ENCODE measurements at regions not wholly inside any gene's neighbourhood (a gene's known extent, or its start where the extent isn't known, plus 50 kb on each side); places are given as distances from the start of the nearest gene placed in this dataset.

DNA sequence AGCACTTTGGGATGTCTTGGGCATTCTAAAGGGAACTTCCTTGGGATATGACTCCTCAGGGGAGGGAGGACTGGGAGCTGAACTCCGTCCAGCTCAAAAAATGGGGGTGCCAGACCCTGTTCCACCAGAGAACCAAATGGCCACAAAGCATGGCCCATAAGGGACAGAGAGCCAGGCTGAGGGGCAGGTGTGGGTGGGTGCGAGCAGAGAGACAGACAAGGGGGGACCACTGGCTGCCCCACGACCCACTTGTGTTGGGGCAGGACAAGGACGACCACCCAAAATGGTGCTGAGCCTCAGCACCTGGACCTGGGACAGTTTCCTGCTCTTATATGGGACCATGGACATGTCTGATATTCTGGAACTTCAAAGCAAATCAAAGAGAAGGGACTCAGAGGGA is 148.2 kb upstream of the MLN start:
- no peak for DNase-seq (ENCODE audit: low read depth in 2 of 2, low spot score in 1 of 2)

GRCh38 chr6:33950891-33951889 is 147.4 kb upstream of the MLN start:
- no peak for DNase-seq (ENCODE audit: low read depth in 2 of 2, low spot score in 1 of 2)

GRCh38 chr6:33950472-33950881 is 146.7 kb upstream of the MLN start:
- no peak for DNase-seq (ENCODE audit: low read depth in 2 of 2, low spot score in 1 of 2)

DNA sequence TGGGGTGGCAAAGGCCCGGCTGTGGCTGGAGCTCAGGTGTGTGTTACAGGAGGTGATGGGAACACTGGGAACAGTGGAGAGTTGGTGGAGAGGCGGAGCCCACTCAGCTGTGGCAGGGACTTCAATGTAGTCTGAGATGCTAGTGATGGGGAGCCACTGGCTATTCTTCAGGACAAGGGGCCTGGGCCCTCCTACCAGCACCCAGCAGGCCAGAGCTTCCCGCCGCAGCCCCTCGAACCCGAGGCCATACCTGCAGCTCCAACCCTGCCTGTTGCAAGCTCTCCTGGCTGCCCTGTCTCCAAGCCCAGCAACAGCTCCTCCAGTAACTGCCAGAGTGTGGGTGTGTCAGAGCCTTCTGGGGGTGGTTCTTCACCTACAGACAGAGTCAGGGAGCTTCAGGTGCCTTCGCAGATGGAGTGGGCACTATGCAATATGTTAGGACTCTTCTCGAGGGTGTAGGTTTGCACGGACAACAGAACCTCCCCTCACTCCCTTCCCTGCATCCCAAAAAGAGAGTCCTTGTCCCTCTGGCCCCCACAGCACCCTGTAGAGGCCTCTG is 146.2 kb upstream of the MLN start:
- no peak for DNase-seq (ENCODE audit: low read depth in 2 of 2, low spot score in 1 of 2)

- DNase-seq (ENCODE audit: low read depth in 2 of 2, low spot score in 1 of 2): no peak
Observed at GRCh38 chr6:33949111-33949510, 145.3 kb upstream of the MLN start.

- no peak for DNase-seq (ENCODE audit: low read depth in 2 of 2, low spot score in 1 of 2)
Observed at GRCh38 chr6:33947916-33948594, 144.3 kb upstream of the MLN start.

DNA sequence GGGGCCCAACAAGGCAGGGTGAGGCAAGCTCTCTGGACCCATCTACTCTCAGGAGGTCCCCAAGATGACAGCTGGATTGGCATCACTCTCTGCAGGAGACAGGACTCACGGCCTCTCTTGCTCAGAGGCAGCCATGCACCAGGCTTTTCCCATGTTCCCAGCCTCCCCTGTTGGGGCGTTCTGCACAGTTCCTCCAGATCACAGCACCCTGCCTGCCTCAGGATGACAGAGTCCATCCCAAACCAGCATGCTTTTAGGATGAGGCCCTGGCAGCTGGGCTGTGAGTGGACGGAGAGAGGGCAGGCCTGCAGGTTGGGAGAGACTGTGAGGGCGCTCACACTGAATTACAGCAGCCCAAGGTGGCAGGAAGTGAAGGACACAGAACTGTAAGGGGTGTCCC is 143.2 kb upstream of the MLN start:
- DNase-seq (ENCODE audit: low read depth in 2 of 2, low spot score in 1 of 2): no peak

GRCh38 chr6:33945931-33946330 is 142.1 kb upstream of the MLN start:
- no peak for DNase-seq (ENCODE audit: low read depth in 2 of 2, low spot score in 1 of 2)

DNA sequence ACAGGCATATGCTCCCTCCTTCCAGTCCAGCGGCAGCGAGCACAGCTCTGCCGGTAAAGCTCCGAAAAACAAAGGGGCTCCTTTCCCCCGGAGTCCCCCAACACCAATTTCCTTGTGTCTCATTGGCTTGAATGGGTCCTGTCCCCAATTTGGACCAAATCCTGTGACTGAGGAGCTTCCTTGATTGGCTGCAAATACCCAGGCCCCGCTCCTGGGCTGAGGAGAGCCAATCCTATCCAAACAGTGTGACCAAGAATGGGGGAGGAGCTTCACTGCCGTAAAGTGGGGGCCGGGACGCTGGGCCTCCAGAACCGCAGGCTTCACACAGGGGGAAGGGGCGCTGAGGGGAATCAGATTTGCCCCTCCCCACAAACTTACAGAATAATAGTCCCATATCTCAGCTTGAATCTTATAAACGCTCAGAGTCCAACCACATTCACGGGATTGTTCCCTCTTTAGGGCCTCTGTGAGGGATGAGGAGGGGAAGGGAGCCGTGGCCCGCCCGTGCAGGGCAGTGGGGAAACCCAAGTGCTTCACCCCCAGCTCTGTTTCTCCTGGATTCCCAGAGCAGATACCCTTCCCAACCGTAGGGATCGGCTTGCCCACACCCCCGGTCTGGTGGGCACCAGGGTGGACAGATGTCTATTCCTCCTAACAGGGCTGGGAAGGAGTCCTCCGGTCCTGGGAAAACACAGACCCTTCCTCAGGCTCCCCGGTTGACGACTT is 141.0 kb upstream of the MLN start:
- no peak for DNase-seq (ENCODE audit: low read depth in 2 of 2, low spot score in 1 of 2)

- DNase-seq (ENCODE audit: low read depth in 2 of 2, low spot score in 1 of 2): no peak
Observed at GRCh38 chr6:33936886-33937285, 133.1 kb upstream of the MLN start.

DNA sequence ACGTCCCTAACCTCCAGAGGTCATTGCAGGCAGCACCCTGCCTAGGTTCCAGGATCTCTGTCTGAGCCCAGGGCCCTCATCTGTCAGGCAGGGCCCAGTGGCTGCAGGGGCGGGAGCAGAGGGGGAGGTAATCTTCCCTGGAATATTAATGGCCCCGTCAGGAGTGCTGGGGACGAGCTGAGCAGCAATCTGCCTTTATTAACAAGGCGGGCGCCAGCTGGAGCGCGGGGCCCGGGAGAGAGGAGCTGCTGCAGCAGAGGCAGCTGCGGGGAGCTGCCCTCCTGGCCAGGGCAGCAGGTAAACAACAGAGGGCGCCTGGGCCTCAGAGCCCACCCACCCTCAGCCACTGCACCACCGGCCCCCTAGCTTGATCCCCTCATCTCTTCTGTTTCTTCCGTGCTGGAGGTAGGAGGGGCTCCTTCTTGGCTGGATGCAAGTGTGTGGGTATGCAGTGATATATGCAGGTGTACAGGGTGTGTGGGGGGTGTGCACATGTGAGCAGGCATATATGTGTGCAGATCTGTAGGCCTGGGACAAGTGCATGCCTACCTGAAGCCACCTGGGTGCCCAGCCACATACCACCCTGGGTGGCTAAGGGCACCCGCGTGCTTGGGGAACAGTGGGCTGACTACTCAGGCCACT is 131.8 kb upstream of the MLN start:
- DNase-seq (ENCODE audit: low read depth in 2 of 2, low spot score in 1 of 2): no peak

DNA sequence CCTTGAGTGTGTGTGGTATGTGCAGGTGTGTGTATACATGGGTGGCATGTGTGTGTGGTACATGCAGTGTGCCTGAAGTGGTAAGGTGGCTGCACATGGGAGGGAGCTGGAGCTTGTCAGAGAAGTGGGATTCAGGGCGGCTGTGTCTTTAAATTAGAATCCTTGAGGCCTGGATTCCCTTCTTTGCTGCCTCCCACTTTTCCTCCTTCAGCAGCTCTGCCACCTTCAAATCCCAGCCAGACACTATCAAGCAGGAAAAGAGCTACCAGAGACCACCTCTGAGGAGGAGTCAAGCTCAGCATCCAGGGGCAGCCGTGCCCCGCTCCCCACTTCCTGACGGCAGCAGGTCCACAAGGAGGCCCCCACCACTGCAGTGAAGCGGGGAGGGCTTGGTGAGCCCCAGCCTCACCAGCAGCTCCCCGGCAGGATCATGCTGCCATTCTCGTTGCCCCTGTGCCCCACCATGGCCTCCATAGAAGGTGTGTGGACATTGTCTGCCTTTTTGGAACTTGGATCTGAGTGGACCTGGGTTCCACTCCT is 131.0 kb upstream of the MLN start:
- no peak for DNase-seq (ENCODE audit: low read depth in 2 of 2, low spot score in 1 of 2)

DNA sequence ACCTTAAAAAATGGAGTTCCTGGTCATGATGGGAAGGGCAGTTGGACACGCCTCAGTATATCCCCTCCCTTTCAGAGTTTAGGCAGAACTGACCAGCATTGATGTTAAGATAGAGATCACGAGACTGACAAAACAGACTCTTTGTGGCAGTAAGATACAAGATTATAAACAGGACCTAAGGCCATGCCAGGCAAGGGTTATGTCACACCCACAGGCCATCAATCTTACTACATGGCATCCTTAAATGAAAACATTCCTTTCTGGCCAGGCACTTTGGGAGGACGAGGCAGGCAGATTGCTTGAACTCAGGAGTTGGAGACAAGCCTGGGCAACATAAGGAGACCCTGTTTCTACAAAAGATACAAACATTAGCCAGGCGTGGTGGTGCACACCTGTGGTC is 129.3 kb upstream of the MLN start:
- DNase-seq (ENCODE audit: low read depth in 2 of 2, low spot score in 1 of 2): no peak

- DNase-seq (ENCODE audit: low read depth in 2 of 2, low spot score in 1 of 2): no peak
Observed at GRCh38 chr6:33931799-33932198, 128.0 kb upstream of the MLN start.

GRCh38 chr6:33929575-33930288 is 125.9 kb upstream of the MLN start:
- DNase-seq (ENCODE audit: low read depth in 2 of 2, low spot score in 1 of 2): no peak

GRCh38 chr6:33927616-33928015 is 123.8 kb upstream of the MLN start:
- DNase-seq (ENCODE audit: low read depth in 2 of 2, low spot score in 1 of 2): no peak

DNA sequence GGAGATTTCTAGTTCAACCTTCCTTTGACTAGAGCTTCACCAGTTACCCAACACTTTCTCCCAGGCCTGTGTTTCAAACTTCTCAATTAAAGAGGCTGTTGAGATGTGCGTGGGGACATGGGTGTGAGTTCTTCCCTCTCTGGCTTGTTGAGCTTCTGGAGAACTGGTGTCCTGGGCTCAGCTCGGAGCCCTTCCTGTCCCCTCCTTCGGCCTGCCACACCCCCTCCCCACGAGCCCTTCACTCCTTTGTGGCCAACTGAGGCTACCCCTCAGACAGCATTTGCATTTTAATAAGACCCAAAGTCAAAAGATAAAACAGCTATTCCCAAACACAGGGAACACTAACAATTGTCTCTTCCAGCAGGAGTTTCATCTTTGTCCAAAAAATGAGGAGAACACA is 123.3 kb upstream of the MLN start:
- DNase-seq (ENCODE audit: low read depth in 2 of 2, low spot score in 1 of 2): no peak

- DNase-seq (ENCODE audit: low read depth in 2 of 2, low spot score in 1 of 2): no peak
Observed at GRCh38 chr6:33926451-33926850, 122.6 kb upstream of the MLN start.

DNA sequence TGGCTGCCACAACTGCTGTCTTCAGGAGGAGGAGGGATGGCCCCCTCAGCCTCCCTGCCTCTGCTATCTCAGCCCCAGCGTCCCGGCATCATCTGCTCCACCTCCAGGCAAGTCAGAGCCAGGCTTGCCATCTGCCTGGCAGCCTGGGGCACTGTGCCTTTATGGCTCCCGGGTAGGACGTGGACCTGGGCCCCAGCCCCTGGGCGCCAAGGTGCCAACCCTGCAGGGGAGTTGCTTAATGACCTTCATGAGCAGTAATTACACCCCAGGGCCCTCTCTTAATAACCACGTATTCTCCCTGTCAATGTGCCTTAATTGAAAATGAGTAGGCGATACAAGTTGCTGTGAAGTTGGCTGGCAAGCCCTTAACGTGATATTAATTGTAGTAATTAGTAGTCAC is 122.1 kb upstream of the MLN start:
- DNase-seq (ENCODE audit: low read depth in 2 of 2, low spot score in 1 of 2): no peak

DNA sequence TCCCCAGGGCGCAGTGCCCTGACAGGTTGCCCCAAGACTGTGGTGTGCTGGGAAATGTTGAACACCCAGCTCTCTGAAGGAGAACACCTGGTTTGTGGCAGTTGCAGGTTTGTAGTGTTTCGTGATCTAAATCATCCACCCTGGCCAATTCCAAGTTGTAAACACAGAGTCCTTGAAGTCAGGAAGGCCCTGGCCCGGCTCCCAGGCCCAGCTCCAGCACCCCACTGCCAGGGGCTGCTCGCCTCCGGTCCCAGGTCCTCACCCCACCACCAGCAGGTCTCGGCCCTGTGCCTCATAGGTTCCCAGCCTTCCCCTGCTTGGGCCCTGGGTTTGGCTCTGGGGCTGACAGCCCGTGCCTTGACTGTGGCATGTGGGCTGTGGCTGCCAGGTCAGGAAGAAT is 121.4 kb upstream of the MLN start:
- no peak for DNase-seq (ENCODE audit: low read depth in 2 of 2, low spot score in 1 of 2)

All from stimulated activated CD8-positive, alpha-beta memory T cell treated with anti-CD3 and anti-CD28 coated beads, Interleukin-4, amount 100 ng/mL, for 1 hour (primary cell).